H9 (cell line): ENCODE measurements at regions not wholly inside any gene's neighbourhood (a gene's known extent, or its start where the extent isn't known, plus 50 kb on each side); places are given as distances from the start of the nearest gene placed in this dataset.

ENCODE experiments used
- DNase-seq: peaks from one replicate; pipeline ENCODE4 v3.0.0-alpha.2; 2017
- H2AFZ ChIP-seq: one replicate; pipeline ENCODE4 v1.6.1; 2013; ENCODE audit warnings: mild to moderate bottlenecking, low read length, control low read depth, moderate library complexity
- H2AK5ac ChIP-seq: 2 replicates; pipeline ENCODE4 v1.6.1; 2013; ENCODE audit warnings: low read length, control low read depth, mixed read lengths; ENCODE audit not compliant: insufficient read length
- H2BK120ac ChIP-seq: one replicate; pipeline ENCODE4 v1.6.1; 2013; ENCODE audit warnings: low read depth, mild to moderate bottlenecking, low read length, control low read depth, inconsistent platforms; ENCODE audit not compliant: poor library complexity, severe bottlenecking
- H2BK12ac ChIP-seq: 2 replicates; pipeline ENCODE4 v1.6.1; 2013; ENCODE audit warnings: low read length, control low read depth, mixed read lengths, low read depth; ENCODE audit not compliant: insufficient read length
- H2BK15ac ChIP-seq: 2 replicates; pipeline ENCODE4 v1.6.1; 2013; ENCODE audit warnings: low read depth, low read length, control low read depth
- H2BK20ac ChIP-seq: one replicate; pipeline ENCODE4 v1.6.1; 2013; ENCODE audit warnings: low read depth, mild to moderate bottlenecking, low read length, control low read depth, inconsistent platforms; ENCODE audit not compliant: poor library complexity, severe bottlenecking
- H2BK5ac ChIP-seq: 2 replicates; pipeline ENCODE4 v1.6.1; 2013; ENCODE audit warnings: low read length, control low read depth, mixed read lengths; ENCODE audit not compliant: insufficient read length
- H3K14ac ChIP-seq: 2 replicates; pipeline ENCODE4 v1.6.1; 2013; ENCODE audit warnings: low read length, control low read depth; ENCODE audit not compliant: insufficient read depth
- H3K18ac ChIP-seq: 2 replicates; pipeline ENCODE4 v1.6.1; 2013; ENCODE audit warnings: low read depth, mild to moderate bottlenecking, mixed read lengths, low read length, control low read depth; ENCODE audit not compliant: insufficient read length
- H3K23ac ChIP-seq: 2 replicates; pipeline ENCODE4 v1.6.1; 2013; ENCODE audit warnings: low read length, control low read depth, mixed read lengths, low read depth; ENCODE audit not compliant: insufficient read length
- H3K23me2 ChIP-seq: 2 replicates; pipeline ENCODE4 v1.6.1; 2013; ENCODE audit warnings: low read depth, mild to moderate bottlenecking, mixed read lengths, low read length, control low read depth; ENCODE audit not compliant: insufficient read length, poor library complexity, severe bottlenecking
- H3K27ac ChIP-seq: 2 replicates; pipeline ENCODE4 v1.5.1; 2013; ENCODE audit warnings: low read length, control low read depth, mixed read lengths, low read depth; ENCODE audit not compliant: insufficient read length
- H3K27me3 ChIP-seq: 2 replicates; pipeline ENCODE4 v1.6.1; 2013; ENCODE audit warnings: low read length, control low read depth, inconsistent platforms; ENCODE audit not compliant: insufficient read depth
- H3K4ac ChIP-seq: 2 replicates; pipeline ENCODE4 v1.6.1; 2013; ENCODE audit warnings: low read depth, mild to moderate bottlenecking, control low read depth, inconsistent platforms, low read length, moderate library complexity
- H3K4me1 ChIP-seq: 2 replicates; pipeline ENCODE4 v1.6.1; 2013; ENCODE audit warnings: low read length, control low read depth, inconsistent platforms; ENCODE audit not compliant: insufficient read depth
- H3K4me2 ChIP-seq: 2 replicates; pipeline ENCODE4 v1.6.1; 2013; ENCODE audit warnings: low read length, control low read depth, mixed read lengths; ENCODE audit not compliant: insufficient read length, insufficient read depth
- H3K56ac ChIP-seq: 2 replicates; pipeline ENCODE4 v1.6.1; 2013; ENCODE audit warnings: low read depth, mild to moderate bottlenecking, mixed read lengths, low read length, control low read depth; ENCODE audit not compliant: insufficient read length
- H3K79me1 ChIP-seq: 2 replicates; pipeline ENCODE4 v1.6.1; 2013; ENCODE audit warnings: low read depth, mild to moderate bottlenecking, moderate library complexity, low read length, control low read depth, inconsistent platforms; ENCODE audit not compliant: insufficient read depth, poor library complexity, severe bottlenecking
- H3K79me2 ChIP-seq: 2 replicates; pipeline ENCODE4 v1.6.1; 2013; ENCODE audit warnings: low read length, control low read depth, inconsistent platforms; ENCODE audit not compliant: insufficient read depth
- H3K9ac ChIP-seq: 2 replicates; pipeline ENCODE4 v1.6.1; 2013; ENCODE audit warnings: low read length, control low read depth, mixed read lengths; ENCODE audit not compliant: insufficient read length; ENCODE audit errors: extremely low read depth
- H3K9me3 ChIP-seq: one replicate; pipeline ENCODE4 v1.6.1; 2013; ENCODE audit warnings: low read depth, low read length, inconsistent platforms; ENCODE audit not compliant: control insufficient read depth
- H3T11ph ChIP-seq: one replicate; pipeline ENCODE4 v1.6.1; 2013; ENCODE audit warnings: mild to moderate bottlenecking, low read length, control low read depth, inconsistent platforms
- H4K20me1 ChIP-seq: one replicate; pipeline ENCODE4 v1.6.1; 2013; ENCODE audit not compliant: control insufficient read depth, insufficient read length, insufficient read depth
- H4K5ac ChIP-seq: 2 replicates; pipeline ENCODE4 v1.6.1; 2013; ENCODE audit warnings: low read depth, mild to moderate bottlenecking, mixed read lengths, low read length, control low read depth; ENCODE audit not compliant: insufficient read length
- H4K8ac ChIP-seq: replicated peaks from 2 replicates; pipeline ENCODE4 v1.6.1; 2013; ENCODE audit warnings: low read length, control low read depth, mixed read lengths, low read depth; ENCODE audit not compliant: insufficient read length
- H4K91ac ChIP-seq: 2 replicates; pipeline ENCODE4 v1.6.1; 2013; ENCODE audit warnings: low read depth, mild to moderate bottlenecking, moderate library complexity, mixed read lengths, low read length, control low read depth; ENCODE audit not compliant: insufficient read length
- H3K27ac Mint-ChIP-seq, 3 experiments: 2 replicates in 2 of 3; 3 replicates in 1 of 3; pipeline ENCODE4 v1.8.0; 2020 to 2021; ENCODE audit warnings: mixed read lengths in 3 of 3, mild to moderate bottlenecking in 1 of 3, moderate library complexity in 1 of 3
- H3K27me3 Mint-ChIP-seq: 2 replicates; pipeline ENCODE4 v1.8.0; 2021; ENCODE audit warnings: low read depth, mild to moderate bottlenecking, moderate library complexity, mixed read lengths
- H3K36me3 Mint-ChIP-seq, 3 experiments: 2 replicates in 2 of 3; 3 replicates in 1 of 3; pipeline ENCODE4 v1.8.0; 2020 to 2021; ENCODE audit warnings: low read depth in 3 of 3, mixed read lengths in 3 of 3; ENCODE audit not compliant: insufficient read depth in 1 of 3
- H3K4me1 Mint-ChIP-seq, 2 experiments: 2 replicates each; pipeline ENCODE4 v1.8.0; 2020; ENCODE audit warnings: mixed read lengths in 2 of 2
- H3K4me3 Mint-ChIP-seq, 2 experiments: 2 replicates in 1 of 2; 3 replicates in 1 of 2; pipeline ENCODE4 v1.8.0; 2020 to 2021; ENCODE audit warnings: mild to moderate bottlenecking in 2 of 2, mixed read lengths in 2 of 2, moderate library complexity in 1 of 2
- H3K9me3 Mint-ChIP-seq, 2 experiments: 2 replicates in 1 of 2; 3 replicates in 1 of 2; pipeline ENCODE4 v1.8.0; 2020; ENCODE audit warnings: mild to moderate bottlenecking in 2 of 2, mixed read lengths in 2 of 2, moderate library complexity in 1 of 2
- CTCF ChIP-seq: fragments of 200-600 bp; sonication (generic); conservative IDR thresholded peaks from 3 replicates; pipeline ENCODE4 v1.8.0; 2021; ENCODE audit warnings: antibody characterized with exemption, mild to moderate bottlenecking
- WGBS: extraction: QIAGEN DNeasy Blood & Tissue Kit; methylation state at CpG from one replicate; pipeline ENCODE4 v1.1.7; 2013; ENCODE audit warnings: missing lambda C conversion rate, low lambda C conversion rate, mixed read lengths; ENCODE audit not compliant: insufficient read length; ENCODE audit errors: extremely low coverage; 5-methylcytosine and 5-hydroxymethylcytosine counted together

GRCh38 chr10:10434312-10434711 is 583.4 kb upstream of the CELF2 start:
- Mint-ChIP-seq H3K4me3 (no peak overlapping the region), H3K27me3 (no peaks in the 10 kb centered on the region; the same call in 1 of the 2 replicates), H3K4me1 (0 out of 4 replicates have a peak, but pooled peaks cover 0 to 5% of the 10 kb centered on the region in 2 experiments), H3K36me3 (peaks cover 0 to 6% (median 0%) of the 10 kb centered on the region in 3 experiments; a peak in 1 of 7 replicates), H3K27ac (no peak overlapping the region), H3K9me3 (peaks cover 0 to 11% of the 10 kb centered on the region in 2 experiments; a peak in 3 of 5 replicates)
- no peak overlapping the region for H3K9ac ChIP-seq
- no peaks in the 10 kb centered on the region for H4K20me1 ChIP-seq
- H4K5ac ChIP-seq, result no peak overlapping the region
- no peak overlapping the region for H3K27ac ChIP-seq
- no peak overlapping the region for H4K91ac ChIP-seq
- H3K9me3 ChIP-seq, result no peaks in the 10 kb centered on the region
- no peak overlapping the region for H3K18ac ChIP-seq
- no peak overlapping the region for H2BK20ac ChIP-seq
- no peak overlapping the region for H2BK15ac ChIP-seq
- no peak overlapping the region for H3K56ac ChIP-seq
- H3K23me2 ChIP-seq, result no peaks in the 10 kb centered on the region
- H2AFZ ChIP-seq, result no peak overlapping the region
- H2BK12ac ChIP-seq, result no peak overlapping the region
- no peak overlapping the region for H3T11ph ChIP-seq
- H3K4me2 ChIP-seq, result no peak overlapping the region
- no peak overlapping the region for H3K4ac ChIP-seq
- H3K23ac ChIP-seq, result no peak overlapping the region
- H4K8ac ChIP-seq, result no peak overlapping the region
- no peak overlapping the region for H2BK5ac ChIP-seq
- no CpG with 5 or more reads among the region's 4 CpGs for WGBS
- no peak overlapping the region for H2AK5ac ChIP-seq
- no peaks in the 10 kb centered on the region for H3K27me3 ChIP-seq
- H3K4me1 ChIP-seq, result no peaks in the 10 kb centered on the region
- H2BK120ac ChIP-seq, result no peak overlapping the region
- H3K79me2 ChIP-seq, result no peaks in the 10 kb centered on the region
- H3K14ac ChIP-seq, result no peak overlapping the region
- TF ChIP-seq CTCF, result no peak
- DNase-seq, result no peak
- no peaks in the 10 kb centered on the region for H3K79me1 ChIP-seq
